Activated CD8-positive, alpha-beta memory T cell treated with anti-CD3 and anti-CD28 coated beads for 4 hours (primary cell): ENCODE measurements at regions not wholly inside any gene's neighbourhood (a gene's known extent, or its start where the extent isn't known, plus 50 kb on each side); places are given as distances from the start of the nearest gene placed in this dataset.
"Not testable (repeated sequence)": the region's sequence is repeated elsewhere in the genome, so short reads cannot be mapped to it uniquely, and the experiment has no call there.

Source experiments
- DNase-seq, 2 donors: peaks; one replicate each; pipeline ENCODE4 v3.0.0-alpha.2; 2020; ENCODE audit warnings: low read depth in 2 of 2

DNA sequence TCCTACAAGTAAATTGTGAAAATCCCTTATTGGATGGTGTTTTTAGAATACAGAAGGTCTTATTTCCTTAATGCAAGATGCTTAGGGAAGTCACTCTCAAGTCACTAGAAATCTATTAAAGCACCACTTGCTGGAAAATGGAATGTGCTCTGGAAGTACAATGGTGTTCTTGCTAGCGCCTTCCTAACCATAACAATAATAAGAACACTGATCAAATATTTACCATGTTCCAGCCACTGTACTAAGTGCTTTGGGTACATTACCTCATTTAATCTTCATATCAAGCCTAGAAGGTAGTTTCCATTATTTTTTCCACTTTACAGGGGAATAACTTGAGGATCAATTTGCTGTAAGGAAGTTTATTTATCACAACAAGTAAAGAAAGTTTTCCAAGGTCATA lies 75.1 kb downstream of the FAM72B start:
- not testable (repeated sequence) for DNase-seq

DNA sequence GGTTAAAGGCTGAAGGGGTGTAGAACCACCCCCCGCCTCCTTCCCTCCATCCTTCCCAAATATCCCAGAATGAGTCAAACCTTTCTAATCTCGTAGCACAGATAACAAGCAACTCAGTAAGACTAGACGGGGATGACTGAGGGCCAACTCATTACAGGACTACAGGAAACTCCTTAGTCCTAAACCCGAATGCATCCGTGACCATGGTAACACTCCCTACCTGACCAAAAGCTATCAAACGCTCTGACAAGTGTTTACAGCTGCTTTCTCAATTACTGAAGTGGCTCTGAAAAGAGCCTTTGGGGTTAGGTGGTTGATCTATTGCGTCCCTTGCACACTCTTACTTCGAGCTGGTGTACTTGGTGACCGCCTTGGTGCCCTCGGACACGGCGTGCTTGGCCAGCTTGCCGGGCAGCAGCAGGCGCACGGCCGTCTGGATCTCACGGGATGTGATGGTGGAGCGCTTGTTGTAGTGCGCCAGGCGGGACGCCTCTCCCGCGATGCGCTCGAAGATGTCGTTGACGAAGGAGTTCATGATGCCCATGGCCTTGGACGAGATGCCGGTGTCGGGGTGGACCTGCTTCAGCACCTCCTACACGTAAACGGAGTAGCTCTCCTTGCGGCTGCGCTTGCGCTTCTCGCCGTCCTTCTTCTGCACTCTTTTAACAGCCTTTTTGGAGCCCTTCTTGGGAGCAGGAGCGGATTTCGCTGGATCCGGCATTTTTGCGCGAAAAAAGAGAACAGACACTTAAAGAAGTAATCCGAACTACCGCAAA lies 67.4 kb downstream of the FAM72B start:
- DNase-seq: not testable (repeated sequence)

DNA sequence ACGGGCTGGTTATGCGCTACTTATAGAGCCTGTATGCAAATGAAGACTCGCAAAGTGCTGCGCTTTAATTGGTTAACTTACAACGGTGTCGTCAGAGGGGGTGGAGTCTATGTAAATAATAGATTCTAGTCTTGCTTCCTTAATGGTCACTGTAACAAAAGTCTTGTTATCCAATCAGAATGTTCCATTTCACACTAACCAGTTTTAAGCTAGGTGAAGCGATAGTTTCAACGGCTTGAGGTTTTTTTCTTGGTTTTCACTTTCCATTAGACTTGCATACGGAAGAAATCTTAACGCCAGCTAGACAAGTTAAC lies 66.9 kb downstream of the FAM72B start:
- not testable (repeated sequence) for DNase-seq

DNA sequence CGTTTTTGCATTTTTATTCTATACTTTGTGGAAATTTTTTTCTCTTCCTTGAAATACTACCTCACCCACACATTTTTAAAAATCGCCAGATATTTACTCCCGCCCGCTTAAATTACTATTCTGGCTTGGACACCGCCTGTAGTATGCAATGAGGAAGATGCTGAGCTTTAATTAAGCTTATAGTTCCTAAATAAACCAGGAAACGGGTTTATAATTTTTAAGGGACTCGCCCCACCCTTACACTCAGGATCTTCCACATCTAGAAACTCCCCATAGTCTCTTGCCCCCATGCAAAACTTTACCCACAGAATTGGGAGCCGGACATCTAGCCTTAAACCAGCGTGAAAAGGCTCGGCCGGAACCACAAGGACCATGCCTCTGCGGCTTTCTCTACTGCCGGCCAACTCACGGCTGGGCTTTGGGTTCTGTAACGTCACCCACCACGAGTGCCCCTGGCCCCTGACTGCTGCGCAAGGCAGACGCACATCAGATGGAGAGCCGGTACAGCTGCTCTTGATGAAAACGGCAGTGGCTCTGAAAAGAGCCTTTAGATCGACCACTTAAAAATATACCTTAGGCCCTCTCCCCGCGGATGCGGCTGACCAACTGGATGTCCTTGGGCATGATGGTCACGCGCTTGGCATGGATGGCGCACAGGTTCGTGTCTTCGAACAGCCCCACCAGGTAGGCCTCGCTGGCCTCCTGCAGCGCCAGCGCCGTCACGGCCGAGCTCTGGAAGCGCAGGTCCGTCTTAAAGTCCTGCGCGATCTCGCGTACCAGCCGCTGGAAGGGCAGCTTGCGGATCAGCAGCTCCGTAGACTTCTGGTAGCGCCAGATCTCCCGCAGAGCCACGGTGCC lies 66.3 kb downstream of the FAM72B start:
- not testable (repeated sequence) for DNase-seq
